Erythroblast (primary cell): ENCODE measurements at regions not wholly inside any gene's neighbourhood (a gene's known extent, or its start where the extent isn't known, plus 50 kb on each side); places are given as distances from the start of the nearest gene placed in this dataset.

ENCODE experiments used
- DNase-seq, 2 experiments: peaks; one replicate each; lab custom pipeline; 2025; lab: John Stamatoyannopoulos, UW
- GATA1 ChIP-seq: IDR thresholded peaks from 2 replicates; pipeline ENCODE4 v1.6.1; 2011; ENCODE audit warnings: low read depth, mild to moderate bottlenecking, control low read depth, low read length, moderate library complexity
- POLR2A ChIP-seq: IDR thresholded peaks from 2 replicates; pipeline ENCODE4 v1.6.1; 2011; ENCODE audit warnings: mild to moderate bottlenecking, low read length

GRCh38 chrX:8906299-8906938 lies 105.2 kb upstream of the FAM9A start:
- DNase-seq: no peak
- TF ChIP-seq POLR2A: no peak

- DNase-seq: no peak
- TF ChIP-seq POLR2A: no peak
- no peak for TF ChIP-seq GATA1
These were observed 96.1 kb upstream of the FAM9A start for GRCh38 chrX:8897259-8897658.

DNA sequence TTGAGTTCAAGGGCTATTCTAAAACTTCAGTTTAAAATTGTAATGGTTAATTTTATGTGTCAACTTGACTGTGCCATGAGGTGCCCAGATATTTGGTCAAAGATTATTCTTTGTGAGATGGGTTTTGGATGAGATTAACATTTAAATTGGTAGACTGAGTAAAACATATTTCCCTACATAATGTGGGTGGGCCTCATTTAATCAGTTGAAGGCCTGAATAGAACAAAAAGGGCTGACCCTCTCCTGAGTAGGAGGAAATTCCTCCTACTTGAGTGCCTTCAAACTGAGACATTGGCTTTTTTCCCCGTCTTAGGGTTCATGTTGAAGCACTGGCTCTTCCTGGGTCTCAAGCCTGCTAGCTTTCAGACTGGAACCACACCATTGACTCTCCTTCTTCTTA lies 89.6 kb upstream of the FAM9A start:
- no peak for DNase-seq
- TF ChIP-seq POLR2A (no peak), GATA1 (no peak)

DNA sequence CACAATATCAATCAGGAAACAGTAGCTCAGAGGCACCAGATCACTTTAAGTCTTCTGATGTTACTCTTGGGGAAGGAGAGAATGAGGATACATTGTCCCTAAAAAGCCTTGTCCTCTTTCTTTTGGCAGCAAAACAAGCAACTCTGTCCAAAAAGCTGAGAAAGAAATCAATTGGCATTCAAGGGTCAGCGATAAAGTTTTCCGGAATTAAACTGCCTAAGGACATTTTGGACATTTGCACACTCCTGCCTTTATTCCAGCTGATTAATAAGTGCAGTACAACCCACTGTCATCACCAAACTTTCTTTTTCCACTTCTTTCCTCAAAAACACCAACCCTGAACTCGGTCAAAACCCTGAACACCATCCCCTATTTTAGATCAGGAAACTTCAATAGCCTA lies 85.8 kb upstream of the FAM9A start:
- no peak for DNase-seq
- TF ChIP-seq POLR2A (no peak), GATA1 (no peak)

DNA sequence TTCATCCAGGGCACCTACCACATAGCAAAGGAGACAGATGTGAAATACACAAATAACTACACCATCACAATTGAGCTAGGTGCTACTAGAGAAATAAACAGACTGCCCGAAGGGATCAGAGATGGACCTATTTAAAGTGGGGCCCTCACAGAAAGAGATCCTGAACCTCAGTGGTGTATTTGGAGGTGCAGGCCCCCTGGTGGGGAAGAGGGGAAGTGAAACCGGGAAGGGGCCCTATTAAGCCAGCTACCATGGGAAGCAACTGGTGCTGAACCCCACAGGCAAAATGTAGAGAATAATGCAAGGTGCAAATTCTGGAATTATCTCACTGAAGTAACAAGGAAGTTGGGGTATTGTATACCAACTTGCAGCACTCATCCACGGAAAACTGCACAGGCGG lies 78.6 kb upstream of the FAM9A start:
- DNase-seq: peak; percentile 1 to 37
- TF ChIP-seq POLR2A (no peak), GATA1 (no peak)

- no peak for DNase-seq
- TF ChIP-seq GATA1 (no peak), POLR2A (no peak)
These were observed 72.8 kb upstream of the FAM9A start for GRCh38 chrX:8873956-8874355.

- TF ChIP-seq POLR2A (no peak), GATA1 (no peak)
- DNase-seq: no peak
These were observed 71.9 kb upstream of the FAM9A start for GRCh38 chrX:8873102-8873501.

DNA sequence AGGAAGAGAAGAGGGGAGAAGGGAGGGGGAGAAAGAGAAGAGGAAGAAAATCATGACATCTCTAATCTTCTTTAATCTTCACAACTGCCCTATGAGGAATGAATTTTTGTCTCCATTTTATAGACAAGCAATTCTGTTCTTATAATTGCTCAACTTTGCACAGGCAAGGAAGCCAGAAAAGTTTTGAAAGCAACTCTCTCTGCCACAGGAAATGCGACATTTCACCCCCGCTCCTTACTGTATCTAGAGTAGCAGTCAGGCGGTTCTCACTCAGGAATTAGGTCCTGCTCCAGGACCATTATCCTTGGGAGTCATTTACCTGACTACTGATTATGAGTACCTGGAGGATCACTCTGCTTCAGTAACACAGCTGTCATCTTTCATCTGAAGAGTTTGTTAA lies 69.2 kb upstream of the FAM9A start:
- DNase-seq: no peak
- TF ChIP-seq POLR2A (no peak), GATA1 (no peak)

DNA sequence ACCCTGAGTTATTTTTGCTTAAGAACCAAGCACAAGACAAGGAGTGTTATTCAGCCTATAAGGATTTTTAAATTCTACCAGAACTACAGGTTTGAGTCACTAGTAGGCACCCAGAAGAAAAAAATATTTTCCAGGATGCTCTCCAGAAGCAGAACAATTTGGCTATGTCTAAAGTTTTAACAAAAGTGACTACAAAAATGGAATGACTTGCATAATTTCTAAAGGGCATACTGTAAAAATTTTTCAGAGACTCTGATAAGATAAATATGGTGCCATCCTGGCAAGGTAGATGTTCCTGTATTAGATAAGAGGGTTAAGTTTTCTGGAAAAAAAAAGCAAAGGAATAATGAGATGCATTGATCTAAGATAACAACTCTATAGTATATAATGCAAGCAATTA lies 68.6 kb upstream of the FAM9A start:
- DNase-seq: no peak
- no peak for TF ChIP-seq GATA1
- no peak for TF ChIP-seq POLR2A

- TF ChIP-seq POLR2A: no peak
- TF ChIP-seq GATA1: no peak
- no peak for DNase-seq
These were observed 67.7 kb upstream of the FAM9A start for GRCh38 chrX:8868906-8869305.

- TF ChIP-seq POLR2A (no peak), GATA1 (no peak)
- no peak for DNase-seq
These were observed 67.0 kb upstream of the FAM9A start for GRCh38 chrX:8868070-8868773.

- DNase-seq: no peak
These were observed 66.2 kb upstream of the FAM9A start for GRCh38 chrX:8867406-8867805.

DNA sequence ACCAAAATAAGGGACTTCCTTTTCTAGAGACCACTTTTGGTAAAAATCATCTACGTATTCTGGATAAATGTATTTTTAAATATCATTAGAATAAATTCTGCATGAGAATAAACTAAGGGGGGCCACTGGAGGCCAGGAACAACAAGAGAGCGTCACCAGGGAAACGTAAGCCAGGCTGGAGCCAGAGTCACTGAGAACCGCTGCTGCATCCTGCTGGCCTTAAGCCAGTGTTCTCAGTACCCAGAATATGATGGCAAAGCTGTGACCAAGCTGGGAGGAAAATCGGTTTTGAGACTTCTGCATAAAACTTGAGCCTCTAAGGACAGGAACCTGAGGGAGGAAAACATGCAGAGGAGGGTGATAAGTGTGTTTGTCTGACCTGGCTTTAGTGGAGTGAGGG lies 63.0 kb upstream of the FAM9A start:
- no peak for DNase-seq
- no peak for TF ChIP-seq GATA1
- no peak for TF ChIP-seq POLR2A

More at GRCh38 chrX:8867406-8867805, 66.2 kb upstream of the FAM9A start:
- no peak for TF ChIP-seq GATA1
- TF ChIP-seq POLR2A: no peak

DNA sequence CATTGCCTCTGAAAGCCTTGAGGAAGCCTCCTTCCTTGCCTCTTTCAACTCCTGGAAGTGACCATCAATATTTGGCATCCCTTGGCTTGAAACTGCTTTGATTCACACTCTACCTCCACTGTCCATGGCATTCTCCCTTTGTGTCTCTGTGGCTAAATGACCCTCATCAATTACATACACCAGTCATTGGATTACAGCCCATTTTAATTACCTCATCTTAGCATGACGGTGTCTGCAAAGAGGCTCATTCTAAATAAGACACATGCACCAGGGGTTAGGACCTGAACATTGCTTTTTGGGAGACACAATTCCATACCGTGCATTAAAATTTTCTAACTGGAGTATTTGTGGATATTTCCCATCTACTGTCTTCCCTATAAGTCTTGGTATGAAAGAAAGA lies 60.7 kb upstream of the FAM9A start:
- no peak for TF ChIP-seq GATA1
- no peak for TF ChIP-seq POLR2A

More for the DNA sequence above, 60.7 kb upstream of the FAM9A start:
- no peak for DNase-seq
